ENCODE measurements at regions not wholly inside any gene's neighbourhood (a gene's known extent, or its start where the extent isn't known, plus 50 kb on each side); places are given as distances from the start of the nearest gene placed in this dataset.
"Not testable (repeated sequence)": the region's sequence is repeated elsewhere in the genome, so short reads cannot be mapped to it uniquely, and the experiment has no call there.

DNA sequence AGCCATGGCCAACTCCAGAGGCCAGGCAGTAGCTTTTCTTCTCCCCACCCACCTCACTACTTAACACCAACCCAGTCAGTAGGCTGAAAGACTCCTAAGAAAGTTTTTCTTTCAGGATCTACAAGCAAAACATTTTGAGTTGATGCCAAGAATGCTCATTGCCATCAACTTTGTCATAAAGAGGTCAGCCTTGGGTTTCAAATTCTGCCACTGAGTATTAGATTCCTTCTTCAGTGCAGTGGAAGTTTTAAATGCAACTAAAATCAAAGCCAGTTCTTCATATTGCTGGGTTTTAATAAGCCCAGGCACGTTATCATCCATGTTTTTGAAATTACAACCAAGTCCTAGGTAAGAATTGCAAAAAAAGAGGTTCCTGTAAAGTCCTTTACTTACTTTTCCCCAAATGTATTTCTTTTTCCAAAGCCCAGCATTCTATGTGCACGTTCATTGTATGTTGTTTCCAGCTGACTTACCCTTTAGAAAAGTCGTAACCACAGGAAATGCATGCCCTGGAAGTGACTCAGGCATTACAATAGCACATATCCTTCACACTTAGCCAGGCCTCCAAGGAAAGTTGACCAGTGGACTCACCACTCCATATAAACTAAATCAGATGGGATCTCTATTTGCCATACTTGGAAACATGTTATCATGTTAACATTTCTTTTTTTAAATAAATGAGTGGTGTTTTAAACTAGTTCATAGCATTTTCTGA is 229.9 kb downstream of the SOX3 start:
- no peak overlapping the region for H3K4me3 ChIP-seq (ENCODE audit: low read depth, poor library complexity, severe bottlenecking)
- 33 to 47% methylated on average over 3 of the region's 3 CpGs for WGBS, 2 donors
- no peak for DNase-seq (ENCODE audit: low spot score in 2 of 2)
- intact Hi-C loops (cut with DNase I; ENCODE audit: low total_unique reads) = no loop called here
- TF ChIP-seq POLR2A (IDR thresholded peaks at IDR 0.05) = no peak

DNA sequence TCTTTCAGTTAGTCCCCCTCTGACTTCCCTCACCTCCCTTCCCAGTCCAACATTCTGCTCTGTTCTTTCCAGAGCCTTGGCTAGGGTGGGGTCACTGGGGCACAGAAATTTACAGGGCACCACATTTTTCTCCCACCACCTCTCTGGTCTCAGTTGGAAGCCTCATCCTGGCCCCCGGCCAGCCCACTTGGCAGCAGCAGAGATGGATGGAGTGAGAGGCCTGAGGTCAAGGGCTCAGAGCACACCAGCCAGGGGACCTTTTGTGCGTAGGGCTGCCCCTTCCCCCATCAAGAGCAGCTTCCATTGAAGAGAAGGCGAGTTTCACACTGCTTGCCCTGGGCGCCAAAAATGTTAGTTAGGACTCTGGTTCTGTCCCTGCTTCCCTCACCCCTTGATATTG is 230.9 kb downstream of the SOX3 start:
- no peak for DNase-seq (ENCODE audit: low spot score in 2 of 2)
- no peak overlapping the region for H3K4me3 ChIP-seq (ENCODE audit: low read depth, poor library complexity, severe bottlenecking)
- intact Hi-C loops (cut with DNase I; ENCODE audit: low total_unique reads) = no loop called here
- TF ChIP-seq, protein P1, sequence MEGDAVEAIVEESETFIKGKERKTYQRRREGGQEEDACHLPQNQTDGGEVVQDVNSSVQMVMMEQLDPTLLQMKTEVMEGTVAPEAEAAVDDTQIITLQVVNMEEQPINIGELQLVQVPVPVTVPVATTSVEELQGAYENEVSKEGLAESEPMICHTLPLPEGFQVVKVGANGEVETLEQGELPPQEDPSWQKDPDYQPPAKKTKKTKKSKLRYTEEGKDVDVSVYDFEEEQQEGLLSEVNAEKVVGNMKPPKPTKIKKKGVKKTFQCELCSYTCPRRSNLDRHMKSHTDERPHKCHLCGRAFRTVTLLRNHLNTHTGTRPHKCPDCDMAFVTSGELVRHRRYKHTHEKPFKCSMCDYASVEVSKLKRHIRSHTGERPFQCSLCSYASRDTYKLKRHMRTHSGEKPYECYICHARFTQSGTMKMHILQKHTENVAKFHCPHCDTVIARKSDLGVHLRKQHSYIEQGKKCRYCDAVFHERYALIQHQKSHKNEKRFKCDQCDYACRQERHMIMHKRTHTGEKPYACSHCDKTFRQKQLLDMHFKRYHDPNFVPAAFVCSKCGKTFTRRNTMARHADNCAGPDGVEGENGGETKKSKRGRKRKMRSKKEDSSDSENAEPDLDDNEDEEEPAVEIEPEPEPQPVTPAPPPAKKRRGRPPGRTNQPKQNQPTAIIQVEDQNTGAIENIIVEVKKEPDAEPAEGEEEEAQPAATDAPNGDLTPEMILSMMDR (IDR thresholded peaks at IDR 0.05) = no peak
- no peak for TF ChIP-seq POLR2A (IDR thresholded peaks at IDR 0.05)
- WGBS, 2 donors = 61 to 80% methylated on average over 4 of the region's 4 CpGs

- WGBS, 2 donors = 65 to 71% methylated on average over 10 of the region's 10 CpGs
- TF ChIP-seq, protein P1 (IDR thresholded peaks at IDR 0.05) = no peak
- TF ChIP-seq POLR2A (IDR thresholded peaks at IDR 0.05) = no peak
- no peak overlapping the region for H3K4me3 ChIP-seq (ENCODE audit: low read depth, poor library complexity, severe bottlenecking)
- DNase-seq (ENCODE audit: low spot score in 2 of 2) = no peak
- intact Hi-C loops (cut with DNase I; ENCODE audit: low total_unique reads) = no loop called here
Observed at GRCh38 chrX:140250391-140250790, 254.5 kb downstream of the SOX3 start.

GRCh38 chrX:140249088-140249487 is 255.8 kb downstream of the SOX3 start:
- DNase-seq (ENCODE audit: low spot score in 2 of 2) = no peak
- TF ChIP-seq, protein P1 (IDR thresholded peaks at IDR 0.05) = no peak
- no peak for TF ChIP-seq POLR2A (IDR thresholded peaks at IDR 0.05)
- WGBS, 2 donors = 54 to 56% methylated on average over 8 of the region's 8 CpGs
- no peak overlapping the region for H3K4me3 ChIP-seq (ENCODE audit: low read depth, poor library complexity, severe bottlenecking)
- intact Hi-C loops (cut with DNase I; ENCODE audit: low total_unique reads) = no loop called here

DNA sequence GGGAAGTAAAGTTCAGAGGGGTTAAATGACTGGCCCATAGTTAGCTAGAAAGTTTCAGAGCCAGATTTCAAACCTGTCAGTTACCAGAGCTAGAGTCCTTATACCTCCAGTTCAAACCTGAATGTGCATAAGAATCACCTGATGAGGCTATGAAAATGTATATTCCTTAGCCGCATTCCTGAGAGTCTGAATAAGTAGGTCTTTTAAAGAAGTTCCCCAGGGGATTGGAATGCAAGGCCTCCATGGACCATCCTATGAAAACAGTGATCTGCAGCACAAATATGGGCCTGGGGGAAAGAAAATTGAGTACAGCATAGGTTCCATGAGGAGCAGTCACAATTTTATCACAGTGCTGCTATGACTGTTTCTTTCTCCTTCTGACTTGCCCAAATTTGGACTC is 263.9 kb upstream of the CXorf66 start:
- 13 to 43% methylated on average over 1 of the region's 1 CpG for WGBS, 2 donors
- TF ChIP-seq, protein P1 (IDR thresholded peaks at IDR 0.05) = no peak
- no peak for TF ChIP-seq POLR2A (IDR thresholded peaks at IDR 0.05)
- no peak overlapping the region for H3K4me3 ChIP-seq (ENCODE audit: low read depth, poor library complexity, severe bottlenecking)
- no peak for DNase-seq (ENCODE audit: low spot score in 2 of 2)
- intact Hi-C loops (cut with DNase I; ENCODE audit: low total_unique reads) = no loop called here

DNA sequence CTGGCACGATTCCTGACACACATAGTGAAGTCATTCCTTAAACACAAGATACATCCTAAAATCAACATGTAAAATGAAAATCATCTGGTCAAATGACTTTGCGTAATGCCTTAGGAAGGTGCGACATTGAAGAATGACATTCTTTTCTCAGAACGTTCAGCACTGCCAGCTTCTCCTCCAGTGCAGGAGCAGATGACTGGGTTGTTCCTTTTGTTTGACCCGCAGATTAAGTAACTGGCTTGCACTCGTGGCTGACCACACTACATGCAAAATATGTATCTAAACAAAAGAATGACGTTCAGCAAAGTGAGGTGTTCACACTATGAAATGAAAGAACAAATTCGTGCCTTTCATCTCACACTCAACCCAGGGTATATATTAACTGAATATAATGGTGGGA is 260.7 kb upstream of the CXorf66 start:
- 57 to 65% methylated on average over 8 of the region's 8 CpGs for WGBS, 2 donors
- intact Hi-C loops (cut with DNase I; ENCODE audit: low total_unique reads); H3K4me3 ChIP-seq (ENCODE audit: low read depth, poor library complexity, severe bottlenecking); DNase-seq (ENCODE audit: low spot score in 2 of 2): not testable (repeated sequence)

DNA sequence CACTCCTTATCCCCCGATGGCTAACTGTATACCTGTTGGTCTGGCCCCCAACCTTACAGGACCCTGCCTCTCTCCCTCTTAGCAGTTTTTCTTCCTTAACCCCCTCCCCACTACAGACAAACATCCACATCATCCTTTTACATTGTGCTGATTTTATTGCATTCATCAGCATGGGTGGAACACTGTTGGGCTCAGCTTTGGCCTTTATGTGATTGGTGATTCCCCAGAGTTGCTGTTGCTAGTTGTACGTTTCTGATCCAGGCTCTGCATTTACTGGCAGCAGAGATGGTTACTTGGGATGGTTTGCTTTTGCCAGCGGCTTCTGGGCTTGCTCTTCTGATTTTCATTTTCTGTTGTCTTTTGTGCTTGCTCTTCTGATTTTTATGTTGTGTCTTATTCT is 250.6 kb upstream of the CXorf66 start:
- WGBS, 2 donors = 50 to 60% methylated on average over 1 to 2 of the region's 3 CpGs
- H3K4me3 ChIP-seq (ENCODE audit: low read depth, poor library complexity, severe bottlenecking); intact Hi-C loops (cut with DNase I; ENCODE audit: low total_unique reads); DNase-seq (ENCODE audit: low spot score in 2 of 2): not testable (repeated sequence)

- DNase-seq (ENCODE audit: low spot score in 2 of 2); H3K4me3 ChIP-seq (ENCODE audit: low read depth, poor library complexity, severe bottlenecking); intact Hi-C loops (cut with DNase I; ENCODE audit: low total_unique reads): not testable (repeated sequence)
- 16% methylated on average over 3 of the region's 3 CpGs; no CpG with 5 or more reads in 1 of the 2 donors for WGBS, 2 donors
Observed at GRCh38 chrX:140214518-140214917, 249.2 kb upstream of the CXorf66 start.

All from lower leg skin (tissue), 4 donors.